ENCODE measurements at regions not wholly inside any gene's neighbourhood (a gene's known extent, or its start where the extent isn't known, plus 50 kb on each side); places are given as distances from the start of the nearest gene placed in this dataset.

DNA sequence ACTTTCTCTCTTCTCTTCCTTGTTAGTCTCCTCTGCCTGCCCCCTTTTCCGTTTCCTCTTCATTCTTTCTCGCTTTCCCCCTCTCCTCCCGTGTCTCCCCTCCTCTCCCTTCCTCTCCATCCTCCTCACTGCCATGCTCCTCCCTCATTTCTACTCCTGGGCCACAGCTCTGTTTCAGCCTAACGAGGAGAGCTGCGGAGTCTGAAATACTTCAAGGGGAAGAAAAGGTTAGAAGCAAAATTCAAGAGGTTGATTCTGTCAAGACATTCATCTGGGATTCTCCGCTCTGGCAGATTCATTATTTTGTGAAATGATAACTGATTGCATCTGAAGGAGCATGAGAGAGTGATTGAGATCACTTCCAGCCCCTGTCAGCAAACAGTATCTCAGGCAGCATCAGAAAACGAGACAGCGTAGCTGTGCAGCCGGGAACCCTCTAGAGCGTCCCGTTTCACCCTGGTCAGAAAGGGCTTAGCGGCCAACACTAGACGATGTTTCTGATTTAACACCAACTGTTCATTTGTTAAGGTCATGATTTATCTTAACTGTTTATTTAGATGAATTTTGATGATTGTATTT lies 279.3 kb upstream of the B3GAT1 start:
- no peak for TF ChIP-seq FOSL1 (IDR thresholded peaks at IDR 0.05; ENCODE audit: low read depth)
- TF ChIP-seq SP1 (IDR thresholded peaks at IDR 0.05; ENCODE audit: low read depth) = no peak
- no peak for TF ChIP-seq EZH2phosphoT487 (IDR thresholded peaks at IDR 0.05; ENCODE audit: borderline replicate concordance)
- TF ChIP-seq CBX3 (IDR thresholded peaks at IDR 0.05; ENCODE audit: low read depth) = no peak
- TF ChIP-seq ATF3 (IDR thresholded peaks at IDR 0.05) = no peak
- no peak for TF ChIP-seq EGR1 (IDR thresholded peaks at IDR 0.05; ENCODE audit: low read depth)
- no peak for TF ChIP-seq EZH2 (IDR thresholded peaks at IDR 0.05)
- no peak for TF ChIP-seq JUND (IDR thresholded peaks at IDR 0.05)
- no peak for TF ChIP-seq SRF (IDR thresholded peaks at IDR 0.05; ENCODE audit: low read depth)
- TF ChIP-seq MAX (IDR thresholded peaks at IDR 0.05) = no peak
- no peak for TF ChIP-seq ZNF274 (IDR thresholded peaks at IDR 0.05; ENCODE audit: low read depth, low read length)
- no peak for TF ChIP-seq ZFX (IDR thresholded peaks at IDR 0.05)
- TF ChIP-seq CEBPB (IDR thresholded peaks at IDR 0.05; ENCODE audit: low read depth) = no peak
- TF ChIP-seq CTCF (IDR thresholded peaks at IDR 0.05 in 2 of 3, conservative IDR thresholded peaks at IDR 0.05 in 1 of 3; ENCODE audit: borderline replicate concordance in 1 of 3, insufficient read depth in 1 of 3, low read depth in 2 of 3, low read length in 2 of 3) = no peak
- DNase-seq (ENCODE audit: low read depth, low spot score) (no peak), ATAC-seq (no peak)
- Histone ChIP-seq H3K36me3 (ENCODE audit: control insufficient read depth in 1 of 2, insufficient read depth in 2 of 2, low read length in 2 of 2) (no peaks in the 10 kb centered on the region), H2AFZ (ENCODE audit: low read depth, low read length, poor library complexity, severe bottlenecking) (no peak overlapping the region), H3K27me3 (ENCODE audit: insufficient read depth, low read length) (peaks cover 78% of the 10 kb centered on the region), H3K4me2 (ENCODE audit: low read length) (no peak overlapping the region), H3K9ac (ENCODE audit: low read length) (no peak overlapping the region), H3K9me2 (ENCODE audit: insufficient read depth) (no peaks in the 10 kb centered on the region), H3K9me3 (ENCODE audit: control insufficient read depth in 1 of 2, insufficient read depth in 1 of 2, low read depth in 1 of 2, low read length in 2 of 2) (no peaks in the 10 kb centered on the region), H3K27ac (ENCODE audit: low read depth, low read length) (no peak overlapping the region), H3K4me1 (ENCODE audit: control insufficient read depth in 1 of 2, insufficient read depth in 2 of 2, low read length in 2 of 2) (no peaks in the 10 kb centered on the region), H3K79me2 (ENCODE audit: insufficient read depth, low read length) (no peaks in the 10 kb centered on the region), H4K20me1 (ENCODE audit: insufficient read depth) (no peaks in the 10 kb centered on the region), H3K4me3 (replicated peaks in 1 of 2; ENCODE audit: low read depth in 1 of 2, low read length in 2 of 2) (no peak overlapping the region)
- POLR2A ChIA-PET = no interaction called here
- intact Hi-C loops (cut with micrococcal nuclease) = no loop called here
- no TSS peak for BruUV-seq (replicated peaks)
- RAD21 ChIA-PET (ENCODE audit: low non-redundant PET in 1 of 2, low total read pairs in 2 of 2, uncharacterized antibody in 2 of 2, unreplicated experiment in 2 of 2) = no interaction called here
- CTCF ChIA-PET = no interaction called here

Data from HCT116 (cell line).